ENCODE measurements at regions not wholly inside any gene's neighbourhood (a gene's known extent, or its start where the extent isn't known, plus 50 kb on each side); places are given as distances from the start of the nearest gene placed in this dataset.

DNA sequence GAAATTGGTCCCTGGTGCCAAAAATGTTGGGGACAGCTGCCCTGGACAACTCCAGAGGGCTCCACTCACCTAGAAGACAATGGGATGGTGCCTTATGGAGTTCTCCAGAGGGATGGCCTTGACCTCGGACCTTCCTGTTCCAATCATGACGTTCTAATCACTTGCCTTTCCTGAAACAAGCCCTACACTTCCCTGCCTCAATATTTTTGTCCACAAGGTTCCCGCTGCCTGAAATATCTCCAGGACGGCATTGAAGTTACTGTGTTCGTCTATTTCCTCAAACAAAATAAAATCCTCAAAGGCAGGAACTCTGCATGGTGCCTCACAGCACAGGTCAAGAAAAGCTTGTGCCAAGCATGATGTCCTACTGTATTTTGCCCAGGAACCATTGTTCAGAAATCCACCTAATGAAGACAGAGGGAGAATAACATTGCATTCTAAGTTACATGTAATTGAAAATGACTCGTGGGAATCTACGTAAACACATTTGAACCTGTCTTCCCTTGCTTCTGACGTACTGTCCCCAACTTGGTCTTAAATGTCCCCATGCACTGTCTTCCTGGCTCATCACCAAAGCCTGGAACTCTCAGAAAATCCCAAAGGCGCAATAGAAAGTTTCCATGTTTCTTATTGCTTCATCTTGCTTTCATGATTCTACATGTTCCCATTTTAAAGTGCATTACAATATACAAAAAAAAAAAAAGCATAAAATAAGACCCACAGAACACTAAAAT, 342.3 kb upstream of the NRP1 start:
- no peak for DNase-seq (ENCODE audit: extremely low spot score, unreplicated experiment)
- H3K36me3 Mint-ChIP-seq (ENCODE audit: unreplicated experiment), result no peaks in the 10 kb centered on the region
- H3K27ac Mint-ChIP-seq (ENCODE audit: unreplicated experiment), result no peak overlapping the region
- no peak overlapping the region for H3K4me3 Mint-ChIP-seq (ENCODE audit: unreplicated experiment)
- TF ChIP-seq, protein P1, sequence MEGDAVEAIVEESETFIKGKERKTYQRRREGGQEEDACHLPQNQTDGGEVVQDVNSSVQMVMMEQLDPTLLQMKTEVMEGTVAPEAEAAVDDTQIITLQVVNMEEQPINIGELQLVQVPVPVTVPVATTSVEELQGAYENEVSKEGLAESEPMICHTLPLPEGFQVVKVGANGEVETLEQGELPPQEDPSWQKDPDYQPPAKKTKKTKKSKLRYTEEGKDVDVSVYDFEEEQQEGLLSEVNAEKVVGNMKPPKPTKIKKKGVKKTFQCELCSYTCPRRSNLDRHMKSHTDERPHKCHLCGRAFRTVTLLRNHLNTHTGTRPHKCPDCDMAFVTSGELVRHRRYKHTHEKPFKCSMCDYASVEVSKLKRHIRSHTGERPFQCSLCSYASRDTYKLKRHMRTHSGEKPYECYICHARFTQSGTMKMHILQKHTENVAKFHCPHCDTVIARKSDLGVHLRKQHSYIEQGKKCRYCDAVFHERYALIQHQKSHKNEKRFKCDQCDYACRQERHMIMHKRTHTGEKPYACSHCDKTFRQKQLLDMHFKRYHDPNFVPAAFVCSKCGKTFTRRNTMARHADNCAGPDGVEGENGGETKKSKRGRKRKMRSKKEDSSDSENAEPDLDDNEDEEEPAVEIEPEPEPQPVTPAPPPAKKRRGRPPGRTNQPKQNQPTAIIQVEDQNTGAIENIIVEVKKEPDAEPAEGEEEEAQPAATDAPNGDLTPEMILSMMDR (IDR thresholded peaks at IDR 0.05), result no peak
- peaks cover 4% of the 10 kb centered on the region for H3K27me3 Mint-ChIP-seq (ENCODE audit: unreplicated experiment)
- H3K4me1 Mint-ChIP-seq (ENCODE audit: unreplicated experiment), result peaks cover 14% of the 10 kb centered on the region
- H3K9me3 Mint-ChIP-seq (ENCODE audit: unreplicated experiment), result peaks cover under 1% of the 10 kb centered on the region

DNA sequence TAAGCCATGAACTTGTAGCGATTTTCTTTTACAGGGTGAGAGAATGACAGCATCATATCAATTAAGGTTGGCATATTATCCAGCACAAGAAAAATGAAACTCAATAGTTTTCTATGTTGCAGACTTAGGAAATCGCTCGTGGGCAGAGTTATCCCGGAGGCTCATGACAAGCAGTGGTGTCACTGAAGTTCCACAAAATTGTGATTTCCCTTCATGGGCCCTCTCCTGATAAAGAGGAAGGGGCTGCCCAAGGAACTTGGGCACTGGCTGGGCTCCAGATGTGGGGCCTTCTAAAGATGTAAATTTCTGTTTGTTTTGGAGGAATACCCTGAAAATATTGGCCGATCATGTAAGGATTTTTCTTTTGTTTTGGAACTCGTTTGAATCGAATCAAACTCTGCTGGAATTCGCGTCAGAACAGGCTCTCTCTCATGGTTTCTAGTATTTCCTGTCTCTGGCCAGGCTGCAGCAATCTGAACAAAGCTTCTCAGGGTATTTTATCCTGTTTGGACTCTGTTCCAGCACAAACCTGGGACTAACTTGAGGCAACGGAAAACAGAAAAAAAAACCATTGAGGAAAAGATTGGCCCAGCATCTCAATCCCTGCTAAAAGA, 340.6 kb upstream of the NRP1 start:
- Mint-ChIP-seq H3K27me3 (ENCODE audit: unreplicated experiment) (no peaks in the 10 kb centered on the region), H3K27ac (ENCODE audit: unreplicated experiment) (peak overlapping the region; percentile 79), H3K4me1 (ENCODE audit: unreplicated experiment) (peaks cover 18% of the 10 kb centered on the region), H3K9me3 (ENCODE audit: unreplicated experiment) (no peaks in the 10 kb centered on the region), H3K36me3 (ENCODE audit: unreplicated experiment) (no peaks in the 10 kb centered on the region), H3K4me3 (ENCODE audit: unreplicated experiment) (peak overlapping the region; percentile 40)
- TF ChIP-seq, protein P1 (IDR thresholded peaks at IDR 0.05), result no peak
- DNase-seq (ENCODE audit: extremely low spot score, unreplicated experiment), result no peak

DNA sequence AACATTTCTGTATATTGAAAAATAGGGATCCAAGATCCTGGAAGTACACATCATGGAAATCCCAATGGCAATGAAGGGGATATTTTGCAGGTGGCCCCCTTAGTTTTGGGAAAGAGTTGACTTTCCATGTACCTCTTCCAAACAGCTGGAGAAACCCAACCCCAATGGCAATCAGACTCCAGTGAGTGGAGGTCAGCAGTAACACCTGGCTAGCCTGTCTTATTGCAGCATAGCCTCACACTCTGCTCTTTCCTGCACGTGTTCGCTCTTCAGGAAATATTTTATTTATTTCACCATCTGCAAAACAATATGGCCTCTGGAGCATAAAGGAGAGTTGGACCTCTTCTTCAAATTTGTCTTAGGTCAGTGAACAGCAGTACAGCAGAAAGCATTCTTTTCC, 340.0 kb upstream of the NRP1 start:
- DNase-seq (ENCODE audit: extremely low spot score, unreplicated experiment), result no peak
- H3K27ac Mint-ChIP-seq (ENCODE audit: unreplicated experiment), result peak overlapping the region; percentile 79
- peaks cover 18% of the 10 kb centered on the region for H3K4me1 Mint-ChIP-seq (ENCODE audit: unreplicated experiment)
- no peaks in the 10 kb centered on the region for H3K9me3 Mint-ChIP-seq (ENCODE audit: unreplicated experiment)
- TF ChIP-seq, protein P1 (IDR thresholded peaks at IDR 0.05), result no peak
- H3K4me3 Mint-ChIP-seq (ENCODE audit: unreplicated experiment), result no peak overlapping the region
- H3K27me3 Mint-ChIP-seq (ENCODE audit: unreplicated experiment), result no peaks in the 10 kb centered on the region
- H3K36me3 Mint-ChIP-seq (ENCODE audit: unreplicated experiment), result no peaks in the 10 kb centered on the region

DNA sequence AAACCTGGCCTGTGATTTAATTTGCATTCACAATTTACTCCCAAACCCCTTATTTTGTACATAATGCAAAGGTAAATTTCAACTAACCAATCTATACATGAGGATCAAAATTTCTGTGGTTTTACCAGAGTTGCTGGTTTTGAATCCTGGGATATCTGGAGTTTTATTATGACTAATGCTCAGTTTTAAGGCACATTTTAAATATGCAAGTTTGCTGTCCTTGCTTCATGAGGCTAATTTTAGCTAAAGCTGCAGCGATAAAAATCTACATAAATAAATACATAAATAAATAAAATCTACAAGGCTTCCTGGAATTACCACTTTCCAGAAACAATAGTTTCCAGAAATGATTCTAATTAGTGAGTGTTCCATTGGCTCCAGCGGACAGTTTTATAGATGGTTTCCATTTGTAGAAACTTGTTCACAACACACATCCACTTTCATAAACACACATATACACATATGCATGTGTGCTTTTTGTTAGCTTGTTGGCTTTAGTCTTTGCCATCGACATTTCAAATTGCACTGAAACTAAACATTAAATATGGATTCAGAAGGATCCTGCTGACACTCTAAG, 339.5 kb upstream of the NRP1 start:
- Mint-ChIP-seq H3K4me1 (ENCODE audit: unreplicated experiment) (peaks cover 18% of the 10 kb centered on the region), H3K4me3 (ENCODE audit: unreplicated experiment) (no peak overlapping the region), H3K36me3 (ENCODE audit: unreplicated experiment) (no peaks in the 10 kb centered on the region), H3K27me3 (ENCODE audit: unreplicated experiment) (no peaks in the 10 kb centered on the region), H3K9me3 (ENCODE audit: unreplicated experiment) (no peaks in the 10 kb centered on the region), H3K27ac (ENCODE audit: unreplicated experiment) (no peak overlapping the region)
- no peak for DNase-seq (ENCODE audit: extremely low spot score, unreplicated experiment)
- TF ChIP-seq, protein P1 (IDR thresholded peaks at IDR 0.05), result no peak

DNA sequence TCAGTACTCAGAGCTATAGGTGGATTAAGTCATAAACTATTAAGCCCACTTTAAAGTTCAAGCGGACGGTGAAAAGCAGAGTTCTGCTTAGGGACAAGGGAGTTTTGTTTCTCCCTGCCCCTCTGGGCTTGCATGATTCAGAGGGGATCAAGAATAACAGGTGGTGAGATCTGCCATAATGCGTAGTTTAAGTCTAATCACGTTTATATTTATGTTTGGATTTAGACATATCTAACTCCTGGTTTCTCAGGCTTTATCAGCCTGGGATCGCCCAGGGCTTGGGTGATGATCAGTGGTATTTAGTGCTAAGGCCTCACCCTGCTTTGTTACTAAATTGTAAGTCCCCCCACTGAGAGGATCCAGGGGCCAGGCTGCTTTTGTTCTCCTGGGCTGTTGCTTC, 335.4 kb upstream of the NRP1 start:
- Mint-ChIP-seq H3K36me3 (ENCODE audit: unreplicated experiment) (no peaks in the 10 kb centered on the region), H3K27me3 (ENCODE audit: unreplicated experiment) (no peaks in the 10 kb centered on the region), H3K9me3 (ENCODE audit: unreplicated experiment) (no peaks in the 10 kb centered on the region), H3K4me3 (ENCODE audit: unreplicated experiment) (no peak overlapping the region), H3K4me1 (ENCODE audit: unreplicated experiment) (peaks cover 7% of the 10 kb centered on the region), H3K27ac (ENCODE audit: unreplicated experiment) (no peak overlapping the region)
- TF ChIP-seq, protein P1 (IDR thresholded peaks at IDR 0.05), result no peak
- DNase-seq (ENCODE audit: extremely low spot score, unreplicated experiment), result no peak

All from osteocyte (in vitro differentiated cells).